Parathyroid adenoma (tissue), 2 donors: ENCODE measurements at regions not wholly inside any gene's neighbourhood (a gene's known extent, or its start where the extent isn't known, plus 50 kb on each side); places are given as distances from the start of the nearest gene placed in this dataset.

ENCODE experiments used
- H2AFZ ChIP-seq: fragments of 300-600 bp; sonication (generic); one replicate; pipeline ENCODE4 v1.7.0; 2017; ENCODE audit warnings: antibody characterized with exemption, mild to moderate bottlenecking
- H3K27ac ChIP-seq: fragments of 300-600 bp; sonication (generic); one replicate; pipeline ENCODE4 v1.7.0; 2017
- H3K27me3 ChIP-seq: fragments of 300-600 bp; sonication (generic); one replicate; pipeline ENCODE4 v1.7.0; 2017; ENCODE audit warnings: low read length; ENCODE audit not compliant: control insufficient read depth, insufficient read depth
- H3K36me3 ChIP-seq: fragments of 300-600 bp; sonication (generic); one replicate; pipeline ENCODE4 v1.7.0; 2017; ENCODE audit warnings: low read length; ENCODE audit not compliant: control insufficient read depth, insufficient read depth
- H3K4me1 ChIP-seq: fragments of 300-600 bp; sonication (generic); one replicate; pipeline ENCODE4 v1.7.0; 2017; ENCODE audit warnings: control low read depth
- H3K4me2 ChIP-seq: fragments of 300-600 bp; sonication (generic); one replicate; pipeline ENCODE4 v1.7.0; 2017; ENCODE audit warnings: low read length
- H3K4me3 ChIP-seq: fragments of 300-600 bp; sonication (generic); one replicate; pipeline ENCODE4 v1.7.0; 2017; ENCODE audit warnings: low read depth, low read length
- H3K79me2 ChIP-seq: fragments of 300-600 bp; sonication (generic); one replicate; pipeline ENCODE4 v1.7.0; 2017; ENCODE audit warnings: control low read depth
- H3K9ac ChIP-seq: fragments of 300-600 bp; sonication (generic); one replicate; pipeline ENCODE4 v1.7.0; 2017; ENCODE audit warnings: mild to moderate bottlenecking
- H3K9me3 ChIP-seq: fragments of 300-600 bp; sonication (generic); one replicate; pipeline ENCODE4 v1.7.0; 2017; ENCODE audit warnings: low read length; ENCODE audit not compliant: control insufficient read depth
- TF ChIP-seq, protein P1 (sequence below): fragments of 300-600 bp; sonication (generic); IDR thresholded peaks from one replicate; pipeline ENCODE4 v1.7.0; 2017; ENCODE audit warnings: antibody characterized with exemption, mild to moderate bottlenecking
- donor health status: primary hyperparathyroidism.

DNA sequence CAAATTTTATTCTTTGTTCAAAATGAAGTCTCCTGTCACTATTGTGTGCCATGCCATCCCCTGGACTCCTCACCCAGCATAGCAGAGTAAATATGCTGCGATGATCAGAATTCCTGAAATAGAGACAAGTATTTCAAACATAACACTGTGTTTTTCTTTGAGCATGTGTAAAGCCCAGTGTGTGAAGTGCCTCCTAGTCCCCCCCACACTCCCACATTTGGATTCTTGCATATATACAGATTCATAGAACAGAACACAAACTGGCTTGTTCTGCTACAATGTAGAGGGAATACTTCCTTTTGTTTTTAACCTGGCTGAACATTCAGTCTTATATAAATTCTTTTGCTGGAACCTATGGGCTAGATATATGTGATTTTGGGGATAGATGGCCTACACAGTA is 84.9 kb downstream of the NUDT12 start:
- no peaks in the 10 kb centered on the region for H3K36me3 ChIP-seq
- H3K4me1 ChIP-seq = peaks cover 20% of the 10 kb centered on the region
- TF ChIP-seq, protein P1, sequence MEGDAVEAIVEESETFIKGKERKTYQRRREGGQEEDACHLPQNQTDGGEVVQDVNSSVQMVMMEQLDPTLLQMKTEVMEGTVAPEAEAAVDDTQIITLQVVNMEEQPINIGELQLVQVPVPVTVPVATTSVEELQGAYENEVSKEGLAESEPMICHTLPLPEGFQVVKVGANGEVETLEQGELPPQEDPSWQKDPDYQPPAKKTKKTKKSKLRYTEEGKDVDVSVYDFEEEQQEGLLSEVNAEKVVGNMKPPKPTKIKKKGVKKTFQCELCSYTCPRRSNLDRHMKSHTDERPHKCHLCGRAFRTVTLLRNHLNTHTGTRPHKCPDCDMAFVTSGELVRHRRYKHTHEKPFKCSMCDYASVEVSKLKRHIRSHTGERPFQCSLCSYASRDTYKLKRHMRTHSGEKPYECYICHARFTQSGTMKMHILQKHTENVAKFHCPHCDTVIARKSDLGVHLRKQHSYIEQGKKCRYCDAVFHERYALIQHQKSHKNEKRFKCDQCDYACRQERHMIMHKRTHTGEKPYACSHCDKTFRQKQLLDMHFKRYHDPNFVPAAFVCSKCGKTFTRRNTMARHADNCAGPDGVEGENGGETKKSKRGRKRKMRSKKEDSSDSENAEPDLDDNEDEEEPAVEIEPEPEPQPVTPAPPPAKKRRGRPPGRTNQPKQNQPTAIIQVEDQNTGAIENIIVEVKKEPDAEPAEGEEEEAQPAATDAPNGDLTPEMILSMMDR = no peak
- H3K4me3 ChIP-seq = no peak overlapping the region
- H3K27me3 ChIP-seq = no peaks in the 10 kb centered on the region
- H3K9me3 ChIP-seq = no peaks in the 10 kb centered on the region
- H2AFZ ChIP-seq = no peak overlapping the region
- no peaks in the 10 kb centered on the region for H3K79me2 ChIP-seq
- no peak overlapping the region for H3K9ac ChIP-seq
- H3K4me2 ChIP-seq = no peak overlapping the region
- H3K27ac ChIP-seq = no peak overlapping the region

- H3K27me3 ChIP-seq = no peaks in the 10 kb centered on the region
- H3K9me3 ChIP-seq = peaks cover 3% of the 10 kb centered on the region
- peaks cover 20% of the 10 kb centered on the region for H3K4me1 ChIP-seq
- no peaks in the 10 kb centered on the region for H3K36me3 ChIP-seq
- H3K9ac ChIP-seq = no peak overlapping the region
- H3K4me3 ChIP-seq = no peak overlapping the region
- no peak overlapping the region for H2AFZ ChIP-seq
- H3K4me2 ChIP-seq = no peak overlapping the region
- no peaks in the 10 kb centered on the region for H3K79me2 ChIP-seq
- TF ChIP-seq, protein P1 = no peak
- H3K27ac ChIP-seq = no peak overlapping the region
Observed at GRCh38 chr5:103476811-103477210, 85.8 kb downstream of the NUDT12 start.

DNA sequence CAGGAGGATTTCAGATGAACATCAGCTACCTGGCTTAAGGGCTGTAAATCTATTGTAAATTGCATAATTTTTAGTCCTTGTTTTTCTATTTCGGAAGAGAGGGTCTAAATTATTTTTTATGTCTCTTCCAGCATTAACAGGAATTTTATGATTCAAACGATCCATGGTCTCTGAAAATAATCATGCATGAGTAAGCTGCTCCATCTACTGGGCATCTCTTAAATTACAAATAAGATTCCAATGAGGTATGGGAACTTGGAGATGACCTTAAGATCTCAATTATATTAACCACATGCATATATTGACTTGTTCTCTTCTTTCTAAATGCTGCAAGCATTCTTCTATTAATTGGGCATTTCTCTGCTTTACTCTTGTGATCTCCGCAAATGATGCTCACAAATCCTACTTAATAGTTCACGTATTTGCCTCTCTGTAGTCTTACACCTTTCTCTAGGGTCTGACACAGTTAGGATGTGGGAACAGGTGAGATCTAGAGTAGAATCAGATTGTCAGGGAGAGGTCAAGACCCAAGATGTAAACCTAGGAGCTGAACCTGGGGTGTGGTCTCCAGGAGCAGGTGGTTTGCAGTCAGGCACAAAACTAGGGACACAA is 86.9 kb downstream of the NUDT12 start:
- Histone ChIP-seq H3K4me3 (no peak overlapping the region), H3K4me2 (no peak overlapping the region), H3K4me1 (peaks cover 20% of the 10 kb centered on the region), H3K27ac (no peak overlapping the region), H3K9ac (no peak overlapping the region), H3K79me2 (no peaks in the 10 kb centered on the region), H2AFZ (no peak overlapping the region), H3K27me3 (no peaks in the 10 kb centered on the region), H3K36me3 (no peaks in the 10 kb centered on the region), H3K9me3 (peaks cover 3% of the 10 kb centered on the region)
- TF ChIP-seq, protein P1 = peak; percentile 80

DNA sequence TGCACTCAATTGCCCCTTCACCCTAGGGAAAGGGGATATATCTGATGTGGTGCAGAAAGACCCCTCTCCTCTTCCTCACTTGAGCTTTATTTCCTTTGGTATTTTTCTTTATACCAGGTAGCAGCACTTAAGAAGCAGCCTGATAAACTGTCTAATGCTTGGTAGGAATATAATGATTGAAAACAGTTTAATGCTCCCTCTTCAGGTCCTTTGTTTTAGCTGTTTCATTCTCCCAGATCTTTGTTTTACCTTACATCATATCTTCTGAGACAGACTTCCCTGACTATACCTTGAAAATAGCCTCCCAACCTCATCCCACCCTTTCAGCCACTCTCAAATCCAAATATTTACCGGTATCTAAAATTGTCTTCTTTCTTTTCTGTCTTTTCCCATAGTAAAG is 87.9 kb downstream of the NUDT12 start:
- H2AFZ ChIP-seq = peak overlapping the region; percentile 3
- no peaks in the 10 kb centered on the region for H3K36me3 ChIP-seq
- H3K4me3 ChIP-seq = no peak overlapping the region
- peaks cover 3% of the 10 kb centered on the region for H3K9me3 ChIP-seq
- no peak overlapping the region for H3K9ac ChIP-seq
- H3K4me2 ChIP-seq = no peak overlapping the region
- H3K79me2 ChIP-seq = no peaks in the 10 kb centered on the region
- H3K27me3 ChIP-seq = no peaks in the 10 kb centered on the region
- peaks cover 21% of the 10 kb centered on the region for H3K4me1 ChIP-seq
- TF ChIP-seq, protein P1 = peak; percentile 29
- H3K27ac ChIP-seq = no peak overlapping the region

- Histone ChIP-seq H3K27ac (no peak overlapping the region), H3K4me3 (no peak overlapping the region), H3K9me3 (peaks cover 3% of the 10 kb centered on the region)
Observed at GRCh38 chr5:103473725-103474124, 88.9 kb downstream of the NUDT12 start.

More at GRCh38 chr5:103473725-103474124, 88.9 kb downstream of the NUDT12 start:
- Histone ChIP-seq H3K9ac (no peak overlapping the region), H3K4me2 (no peak overlapping the region), H3K36me3 (no peaks in the 10 kb centered on the region), H3K4me1 (peaks cover 24% of the 10 kb centered on the region), H2AFZ (no peak overlapping the region), H3K27me3 (no peaks in the 10 kb centered on the region), H3K79me2 (no peaks in the 10 kb centered on the region)
- TF ChIP-seq, protein P1 = no peak
